GM19240 (cell line): ENCODE measurements at regions not wholly inside any gene's neighbourhood (a gene's known extent, or its start where the extent isn't known, plus 50 kb on each side); places are given as distances from the start of the nearest gene placed in this dataset.
"Not testable (repeated sequence)": the region's sequence is repeated elsewhere in the genome, so short reads cannot be mapped to it uniquely, and the experiment has no call there.

Experiments
- DNase-seq: peaks from one replicate; pipeline ENCODE4 v3.0.0; 2011; ENCODE audit warnings: low spot score; ENCODE audit not compliant: insufficient read length

- DNase-seq: no peak
Observed at GRCh38 chr9:18020121-18020745, 441.4 kb downstream of the SH3GL2 start.

- DNase-seq: no peak
Observed at GRCh38 chr9:18022642-18023041, 443.8 kb downstream of the SH3GL2 start.

- DNase-seq: no peak
Observed at GRCh38 chr9:18023332-18023731, 444.5 kb downstream of the SH3GL2 start.

GRCh38 chr9:18032636-18033035 lies 441.3 kb upstream of the ADAMTSL1 start:
- no peak for DNase-seq

- no peak for DNase-seq
Observed at GRCh38 chr9:18036422-18037187, 437.3 kb upstream of the ADAMTSL1 start.

- no peak for DNase-seq
Observed at GRCh38 chr9:18037981-18038380, 436.0 kb upstream of the ADAMTSL1 start.

GRCh38 chr9:18040327-18040726 lies 433.6 kb upstream of the ADAMTSL1 start:
- no peak for DNase-seq

- DNase-seq: no peak
Observed at GRCh38 chr9:18043978-18044377, 430.0 kb upstream of the ADAMTSL1 start.

- no peak for DNase-seq
Observed at GRCh38 chr9:18045326-18045725, 428.6 kb upstream of the ADAMTSL1 start.

GRCh38 chr9:18046068-18046467 lies 427.9 kb upstream of the ADAMTSL1 start:
- DNase-seq: no peak

GRCh38 chr9:18051638-18052037 lies 422.3 kb upstream of the ADAMTSL1 start:
- no peak for DNase-seq

GRCh38 chr9:18052060-18052459 lies 421.9 kb upstream of the ADAMTSL1 start:
- DNase-seq: no peak

GRCh38 chr9:18056269-18056992 lies 417.5 kb upstream of the ADAMTSL1 start:
- no peak for DNase-seq

- DNase-seq: peak; percentile 8
Observed at GRCh38 chr9:18056993-18057369, 417.0 kb upstream of the ADAMTSL1 start.

GRCh38 chr9:18058564-18059442 lies 415.1 kb upstream of the ADAMTSL1 start:
- no peak for DNase-seq

- DNase-seq: no peak
Observed at GRCh38 chr9:18059447-18059846, 414.5 kb upstream of the ADAMTSL1 start.

- no peak for DNase-seq
Observed at GRCh38 chr9:18060269-18060934, 413.6 kb upstream of the ADAMTSL1 start.

GRCh38 chr9:18061332-18061731 lies 412.6 kb upstream of the ADAMTSL1 start:
- DNase-seq: no peak

GRCh38 chr9:18061856-18062255 lies 412.1 kb upstream of the ADAMTSL1 start:
- DNase-seq: no peak

- no peak for DNase-seq
Observed at GRCh38 chr9:18063856-18064390, 410.0 kb upstream of the ADAMTSL1 start.

GRCh38 chr9:18066608-18067007 lies 407.3 kb upstream of the ADAMTSL1 start:
- not testable (repeated sequence) for DNase-seq
